SK-N-SH (cell line): ENCODE measurements at regions not wholly inside any gene's neighbourhood (a gene's known extent, or its start where the extent isn't known, plus 50 kb on each side); places are given as distances from the start of the nearest gene placed in this dataset.

Experiments
- CTCF ChIA-PET: fragments of 300-600, 350-600 bp; formaldehyde crosslinking; extraction: SDS; loops from one replicate; lab custom pipeline; 2021; lab: Yijun Ruan, JAX
- POLR2A ChIA-PET: fragments of 350-600 bp; sonication (Branson Sonifier 250); formaldehyde crosslinking; extraction: SDS; loops from one replicate; lab custom pipeline; 2020; ENCODE audit warnings: antibody characterized with exemption, inconsistent platforms; lab: Yijun Ruan, JAX
- DNase-seq: peaks from one replicate; pipeline ENCODE4 v3.0.0; 2012
- H2AFZ ChIP-seq: fragments of 200-600 bp; sonication (generic); 2 replicates; pipeline ENCODE4 v1.8.1; 2016; ENCODE audit warnings: antibody characterized with exemption, mild to moderate bottlenecking, low read depth
- H3F3A ChIP-seq: fragments of 200-600 bp; sonication (generic); replicated peaks from 2 replicates; pipeline ENCODE3; 2016; ENCODE audit warnings: antibody characterized with exemption, mild to moderate bottlenecking; ENCODE audit not compliant: insufficient read depth
- H3K27ac ChIP-seq, 2 experiments: fragments of 200-500 bp in 1 of 2; fragments of 200-600 bp in 1 of 2; sonication (Bioruptor generic) in 1 of 2; sonication (generic), shearing (Covaris generic) in 1 of 2; 2 replicates each; pipeline versions ENCODE4 v1.5.1 to v1.6.1; 2014 to 2016; ENCODE audit warnings: low read depth in 2 of 2, inconsistent platforms in 1 of 2, low read length in 1 of 2, mild to moderate bottlenecking in 1 of 2, mixed read lengths in 1 of 2
- H3K27me3 ChIP-seq: fragments of 200-600 bp; sonication (generic), shearing (Covaris generic); 2 replicates; pipeline ENCODE4 v1.6.1; 2016; ENCODE audit warnings: mixed run types; ENCODE audit not compliant: insufficient read depth
- H3K36me3 ChIP-seq, 2 experiments: fragments of 200-500 bp in 1 of 2; fragments of 200-600 bp in 1 of 2; sonication (Bioruptor generic) in 1 of 2; sonication (generic) in 1 of 2; replicated peaks in 1 of 2; 2 replicates each; pipeline versions ENCODE3 to v1.5.1; 2014 to 2016; ENCODE audit warnings: low read length in 1 of 2, mild to moderate bottlenecking in 1 of 2; ENCODE audit not compliant: insufficient read depth in 2 of 2, control insufficient read depth in 1 of 2
- H3K4me1 ChIP-seq, 2 experiments: fragments of 200-500 bp in 1 of 2; fragments of 200-600 bp in 1 of 2; sonication (Bioruptor generic) in 1 of 2; sonication (generic), shearing (Covaris generic) in 1 of 2; 2 replicates each; pipeline versions ENCODE4 v1.5.1 to v1.6.1; 2014 to 2016; ENCODE audit warnings: low read depth in 1 of 2, low read length in 1 of 2, mixed run types in 1 of 2; ENCODE audit not compliant: insufficient read depth in 2 of 2, control insufficient read depth in 1 of 2
- H3K4me2 ChIP-seq: fragments of 200-600 bp; sonication (generic), shearing (Covaris generic); 2 replicates; pipeline ENCODE4 v1.6.1; 2017; ENCODE audit warnings: mixed run types
- H3K4me3 ChIP-seq, 2 experiments: fragments of 200-500 bp in 1 of 2; fragments of 200-600 bp in 1 of 2; sonication (Bioruptor generic) in 1 of 2; sonication (generic), shearing (Covaris generic) in 1 of 2; 2 replicates each; pipeline versions ENCODE4 v1.5.1 to v1.8.1; 2014 to 2016; ENCODE audit warnings: low read depth in 2 of 2, inconsistent platforms in 1 of 2, low read length in 1 of 2, mild to moderate bottlenecking in 1 of 2, mixed read lengths in 1 of 2, moderate library complexity in 1 of 2
- H3K79me2 ChIP-seq: fragments of 200-600 bp; sonication (generic); 2 replicates; pipeline ENCODE4 v1.8.1; 2017; ENCODE audit warnings: mild to moderate bottlenecking; ENCODE audit not compliant: insufficient read depth
- H3K9ac ChIP-seq: fragments of 200-600 bp; sonication (generic); 2 replicates; pipeline ENCODE4 v1.6.1; 2017; ENCODE audit warnings: mixed run types
- H3K9me2 ChIP-seq: fragments of 200-600 bp; sonication (generic); 2 replicates; pipeline ENCODE4 v1.6.1; 2017; ENCODE audit warnings: mixed run types
- H3K9me3 ChIP-seq: fragments of 200-600 bp; sonication (generic); 2 replicates; pipeline ENCODE4 v1.6.1; 2017; ENCODE audit warnings: mixed run types, mild to moderate bottlenecking, moderate library complexity
- H4K20me1 ChIP-seq: fragments of 200-600 bp; sonication (generic); 2 replicates; pipeline ENCODE4 v1.6.1; 2017; ENCODE audit warnings: mild to moderate bottlenecking, mixed run types; ENCODE audit not compliant: insufficient read depth
- CTCF ChIP-seq: fragments of 200-600 bp; sonication (generic); IDR thresholded peaks from 2 replicates; pipeline ENCODE4 v1.6.1; 2017; ENCODE audit warnings: antibody characterized with exemption, mild to moderate bottlenecking, moderate library complexity
- EZH2phosphoT487 ChIP-seq: fragments of 200-600 bp; sonication (generic); IDR thresholded peaks from 2 replicates; pipeline ENCODE4 v1.6.1; 2017; ENCODE audit warnings: low read depth, mixed run types, mild to moderate bottlenecking, antibody characterized with exemption, moderate library complexity, borderline replicate concordance
- FOXM1 ChIP-seq: IDR thresholded peaks from 2 replicates; pipeline ENCODE4 v1.4.0; 2012; ENCODE audit warnings: low read depth, mild to moderate bottlenecking
- GABPA ChIP-seq: IDR thresholded peaks from 2 replicates; pipeline ENCODE4 v1.4.0; 2012; ENCODE audit warnings: low read depth, mild to moderate bottlenecking
- GATA2 ChIP-seq: sonication (generic); formaldehyde crosslinking; IDR thresholded peaks from 2 replicates; pipeline ENCODE4 v1.5.0; 2020; ENCODE audit warnings: mild to moderate bottlenecking, missing genetic modification reagents
- NRF1 ChIP-seq: IDR thresholded peaks from 2 replicates; pipeline ENCODE4 v1.6.1; 2012; ENCODE audit warnings: low read depth, mild to moderate bottlenecking, low read length
- PBX3 ChIP-seq: IDR thresholded peaks from 2 replicates; pipeline ENCODE4; 2012
- POLR2AphosphoS5 ChIP-seq: IDR thresholded peaks from 2 replicates; pipeline ENCODE4 v1.6.1; 2012; ENCODE audit warnings: low read depth, low read length
- RAD21 ChIP-seq: IDR thresholded peaks from 2 replicates; pipeline ENCODE4 v1.6.1; 2012; ENCODE audit warnings: mild to moderate bottlenecking, low read length
- RCOR1 ChIP-seq: fragments of 150-350 bp; IDR thresholded peaks from 2 replicates; pipeline ENCODE4 v1.6.1; 2017; ENCODE audit warnings: antibody characterized with exemption, low read length
- RFX5 ChIP-seq: IDR thresholded peaks from 2 replicates; pipeline ENCODE4 v1.6.1; 2012; ENCODE audit warnings: mild to moderate bottlenecking, improper control_type of control experiment, low read length
- RXRA ChIP-seq: IDR thresholded peaks from 2 replicates; pipeline ENCODE4 v1.4.0; 2012; ENCODE audit warnings: low read depth, mild to moderate bottlenecking, borderline replicate concordance
- TAF1 ChIP-seq: IDR thresholded peaks from 2 replicates; pipeline ENCODE4 v1.6.1; 2012; ENCODE audit warnings: low read depth, mild to moderate bottlenecking, low read length, moderate library complexity, borderline replicate concordance
- TCF12 ChIP-seq: IDR thresholded peaks from 2 replicates; pipeline ENCODE4 v1.4.0; 2012
- USF2 ChIP-seq: fragments of 150-350 bp; IDR thresholded peaks from 2 replicates; pipeline ENCODE4 v1.6.1; 2017; ENCODE audit warnings: antibody characterized with exemption, low read length, low read depth, borderline replicate concordance
- ZBTB33 ChIP-seq: IDR thresholded peaks from 2 replicates; pipeline ENCODE4 v1.4.0; 2012; ENCODE audit warnings: low read depth, borderline replicate concordance
- WGBS: methylation state at CpG from one replicate; pipeline ENCODE4 v1.1.6; 2017; ENCODE audit warnings: low lambda C conversion rate; 5-methylcytosine and 5-hydroxymethylcytosine counted together

GRCh38 chr3:144181062-144181461 lies 209.4 kb downstream of the DIPK2A start:
- no peak overlapping the region for H3K9ac ChIP-seq
- no peak for TF ChIP-seq POLR2AphosphoS5
- H3K27ac ChIP-seq = no peak overlapping the region
- WGBS = 0% methylated on average over 2 of the region's 2 CpGs
- H3K4me1 ChIP-seq = no peaks in the 10 kb centered on the region
- H3K79me2 ChIP-seq = no peaks in the 10 kb centered on the region
- no peaks in the 10 kb centered on the region for H4K20me1 ChIP-seq
- no peak for DNase-seq
- no peaks in the 10 kb centered on the region for H3K27me3 ChIP-seq
- no peaks in the 10 kb centered on the region for H3K36me3 ChIP-seq
- H3F3A ChIP-seq = no peaks in the 10 kb centered on the region
- no peaks in the 10 kb centered on the region for H3K9me3 ChIP-seq
- no peaks in the 10 kb centered on the region for H3K9me2 ChIP-seq
- H3K4me2 ChIP-seq = no peak overlapping the region
- CTCF ChIA-PET = no interaction called here
- POLR2A ChIA-PET = no interaction called here
- H2AFZ ChIP-seq = no peak overlapping the region
- no peak overlapping the region for H3K4me3 ChIP-seq

GRCh38 chr3:144182501-144182900 lies 210.9 kb downstream of the DIPK2A start:
- H3K4me3 ChIP-seq = no peak overlapping the region
- H3F3A ChIP-seq = no peaks in the 10 kb centered on the region
- no peaks in the 10 kb centered on the region for H3K79me2 ChIP-seq
- no peaks in the 10 kb centered on the region for H3K4me1 ChIP-seq
- DNase-seq = no peak
- POLR2A ChIA-PET = no interaction called here
- no peak overlapping the region for H2AFZ ChIP-seq
- TF ChIP-seq FOXM1 (no peak), RCOR1 (no peak), NRF1 (no peak), RFX5 (no peak), GATA2 (CRISPR knock-in tag) (no peak), ZBTB33 (no peak), TAF1 (no peak), RAD21 (no peak), PBX3 (no peak), CTCF (no peak), GABPA (no peak), EZH2phosphoT487 (no peak), USF2 (no peak), RXRA (no peak), TCF12 (no peak)
- H3K9ac ChIP-seq = no peak overlapping the region
- no peaks in the 10 kb centered on the region for H3K36me3 ChIP-seq
- H3K9me2 ChIP-seq = no peaks in the 10 kb centered on the region
- 0% methylated on average over 1 of the region's 1 CpG for WGBS
- H3K4me2 ChIP-seq = no peak overlapping the region
- no peaks in the 10 kb centered on the region for H4K20me1 ChIP-seq
- CTCF ChIA-PET = no interaction called here
- H3K9me3 ChIP-seq = no peaks in the 10 kb centered on the region
- no peaks in the 10 kb centered on the region for H3K27me3 ChIP-seq
- no peak overlapping the region for H3K27ac ChIP-seq
